OCI-LY1 (cell line): ENCODE measurements at regions not wholly inside any gene's neighbourhood (a gene's known extent, or its start where the extent isn't known, plus 50 kb on each side); places are given as distances from the start of the nearest gene placed in this dataset.

Source experiments
- H2AFZ ChIP-seq: fragments of 200-600 bp; sonication (generic), shearing (Covaris generic); 2 replicates; pipeline ENCODE4 v1.6.0; 2014; ENCODE audit warnings: antibody characterized with exemption, mild to moderate bottlenecking, low read length
- H3F3A ChIP-seq: fragments of 200-600 bp; sonication (generic), shearing (Covaris generic); 2 replicates; pipeline ENCODE4 v1.6.0; 2014; ENCODE audit warnings: mild to moderate bottlenecking, antibody characterized with exemption, low read length, moderate library complexity; ENCODE audit not compliant: insufficient read depth
- H3K27ac ChIP-seq: fragments of 200-600 bp; sonication (generic); 2 replicates; pipeline ENCODE4 v1.5.1; 2014; ENCODE audit warnings: low read length, mixed run types, mild to moderate bottlenecking, low read depth; ENCODE audit not compliant: poor library complexity, severe bottlenecking
- H3K27me3 ChIP-seq: fragments of 200-600 bp; sonication (generic); 2 replicates; pipeline ENCODE4 v1.6.0; 2014; ENCODE audit warnings: antibody characterized with exemption, mild to moderate bottlenecking, low read length, moderate library complexity; ENCODE audit not compliant: insufficient read depth
- H3K36me3 ChIP-seq: fragments of 200-600 bp; sonication (generic); 2 replicates; pipeline ENCODE4 v1.6.1; 2014; ENCODE audit warnings: mild to moderate bottlenecking, antibody characterized with exemption, low read length, moderate library complexity, mixed read lengths; ENCODE audit not compliant: insufficient read depth
- H3K4me1 ChIP-seq: fragments of 200-600 bp; sonication (generic); 2 replicates; pipeline ENCODE4 v1.5.1; 2014; ENCODE audit warnings: mild to moderate bottlenecking, low read length, moderate library complexity; ENCODE audit not compliant: insufficient read depth, severe bottlenecking
- H3K4me2 ChIP-seq: fragments of 200-600 bp; sonication (generic), shearing (Covaris generic); 2 replicates; pipeline ENCODE4 v1.6.1; 2014; ENCODE audit warnings: low read length
- H3K4me3 ChIP-seq: fragments of 200-600 bp; sonication (generic); 2 replicates; pipeline ENCODE4 v1.5.1; 2014; ENCODE audit warnings: low read length, low read depth, mild to moderate bottlenecking, mixed read lengths; ENCODE audit not compliant: poor library complexity, severe bottlenecking
- H3K79me2 ChIP-seq: fragments of 200-600 bp; shearing (Covaris generic); 2 replicates; pipeline ENCODE4 v1.6.1; 2016; ENCODE audit warnings: mixed run types, low read length, mixed read lengths; ENCODE audit not compliant: insufficient read depth
- H3K9ac ChIP-seq: fragments of 200-600 bp; sonication (generic), shearing (Covaris generic); 2 replicates; pipeline ENCODE4 v1.6.1; 2014; ENCODE audit warnings: mild to moderate bottlenecking, low read length, mixed read lengths
- H3K9me2 ChIP-seq: fragments of 200-600 bp; sonication (generic), shearing (Covaris generic); 2 replicates; pipeline ENCODE4 v1.6.1; 2014; ENCODE audit warnings: low read depth, mild to moderate bottlenecking, low read length, mixed read lengths
- H3K9me3 ChIP-seq: fragments of 200-600 bp; shearing (Covaris generic); 2 replicates; pipeline ENCODE4 v1.6.1; 2014; ENCODE audit warnings: low read length, mixed read lengths
- H4K20me1 ChIP-seq: fragments of 200-600 bp; sonication (generic), shearing (Covaris generic); 2 replicates; pipeline ENCODE4 v1.6.0; 2016; ENCODE audit warnings: mild to moderate bottlenecking, low read length; ENCODE audit not compliant: insufficient read depth
- EZH2 ChIP-seq: fragments of 200-600 bp; sonication (generic), shearing (Covaris generic); IDR thresholded peaks from 2 replicates; pipeline ENCODE4 v1.8.0; 2017; ENCODE audit warnings: borderline replicate concordance, mixed run types, mild to moderate bottlenecking, antibody characterized with exemption, low read length, moderate library complexity, mixed read lengths
- TF ChIP-seq, protein P1 (sequence below): fragments of 200-600 bp; sonication (generic), shearing (Covaris generic); IDR thresholded peaks from 2 replicates; pipeline ENCODE4 v1.5.1; 2017; ENCODE audit warnings: mild to moderate bottlenecking, antibody characterized with exemption, low read length, moderate library complexity, mixed read lengths

DNA sequence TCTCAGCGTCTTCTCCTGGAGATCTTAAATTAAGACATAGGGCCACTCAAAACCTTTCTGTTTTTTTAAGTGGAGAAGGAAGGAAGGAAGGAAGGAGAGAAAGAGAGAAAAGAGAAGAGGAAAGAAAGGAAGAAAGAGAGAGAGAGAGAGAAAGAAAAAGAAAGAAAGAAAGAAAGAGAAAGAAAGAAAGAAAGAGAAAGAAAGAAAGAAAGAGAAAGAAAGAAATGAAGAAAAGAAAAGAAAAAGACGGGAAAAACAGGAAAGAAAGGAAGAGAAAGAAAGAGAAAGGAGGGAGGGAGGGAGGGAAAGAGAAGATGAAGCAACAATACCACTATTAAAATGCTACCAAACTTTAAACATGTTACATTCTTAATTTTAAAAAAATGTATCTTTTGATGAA is 336.5 kb upstream of the ARID1B start:
- H3K4me3 ChIP-seq: no peak overlapping the region
- no peaks in the 10 kb centered on the region for H3K9me2 ChIP-seq
- no peak for TF ChIP-seq EZH2
- TF ChIP-seq, protein P1, sequence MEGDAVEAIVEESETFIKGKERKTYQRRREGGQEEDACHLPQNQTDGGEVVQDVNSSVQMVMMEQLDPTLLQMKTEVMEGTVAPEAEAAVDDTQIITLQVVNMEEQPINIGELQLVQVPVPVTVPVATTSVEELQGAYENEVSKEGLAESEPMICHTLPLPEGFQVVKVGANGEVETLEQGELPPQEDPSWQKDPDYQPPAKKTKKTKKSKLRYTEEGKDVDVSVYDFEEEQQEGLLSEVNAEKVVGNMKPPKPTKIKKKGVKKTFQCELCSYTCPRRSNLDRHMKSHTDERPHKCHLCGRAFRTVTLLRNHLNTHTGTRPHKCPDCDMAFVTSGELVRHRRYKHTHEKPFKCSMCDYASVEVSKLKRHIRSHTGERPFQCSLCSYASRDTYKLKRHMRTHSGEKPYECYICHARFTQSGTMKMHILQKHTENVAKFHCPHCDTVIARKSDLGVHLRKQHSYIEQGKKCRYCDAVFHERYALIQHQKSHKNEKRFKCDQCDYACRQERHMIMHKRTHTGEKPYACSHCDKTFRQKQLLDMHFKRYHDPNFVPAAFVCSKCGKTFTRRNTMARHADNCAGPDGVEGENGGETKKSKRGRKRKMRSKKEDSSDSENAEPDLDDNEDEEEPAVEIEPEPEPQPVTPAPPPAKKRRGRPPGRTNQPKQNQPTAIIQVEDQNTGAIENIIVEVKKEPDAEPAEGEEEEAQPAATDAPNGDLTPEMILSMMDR: no peak
- H3K36me3 ChIP-seq: no peaks in the 10 kb centered on the region
- H3K27ac ChIP-seq: no peak overlapping the region
- H3K79me2 ChIP-seq: no peaks in the 10 kb centered on the region
- no peaks in the 10 kb centered on the region for H3F3A ChIP-seq
- no peaks in the 10 kb centered on the region for H4K20me1 ChIP-seq
- no peaks in the 10 kb centered on the region for H3K9me3 ChIP-seq
- no peak overlapping the region for H2AFZ ChIP-seq
- no peaks in the 10 kb centered on the region for H3K4me1 ChIP-seq
- H3K27me3 ChIP-seq: no peaks in the 10 kb centered on the region
- no peak overlapping the region for H3K9ac ChIP-seq
- no peak overlapping the region for H3K4me2 ChIP-seq

DNA sequence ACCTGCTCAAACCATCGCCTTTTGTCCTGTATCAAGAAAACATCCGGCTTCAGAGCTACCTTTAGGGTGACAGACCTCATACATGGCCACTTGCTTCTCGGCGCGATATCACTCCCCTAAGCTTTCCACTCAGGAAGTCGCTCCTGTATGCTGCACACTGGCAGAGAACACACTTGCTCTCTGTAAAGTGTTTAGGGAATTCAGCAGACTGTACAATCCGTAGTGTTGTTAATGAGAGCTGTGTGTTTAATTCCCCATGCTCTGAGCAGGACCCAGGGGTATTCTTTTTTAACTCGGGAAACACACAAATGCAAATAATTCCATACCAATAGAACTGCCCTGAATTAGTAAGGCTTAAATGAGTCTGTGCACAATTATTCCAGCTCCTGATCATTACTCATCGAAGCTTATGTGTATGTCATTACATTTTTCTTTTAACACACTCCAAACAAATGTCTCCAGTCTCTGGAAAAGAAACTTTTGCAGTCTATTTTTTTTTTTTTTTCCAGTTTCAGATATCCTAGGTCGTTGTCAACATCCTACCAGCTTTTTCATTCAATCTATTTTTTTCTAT is 338.7 kb upstream of the ARID1B start:
- Histone ChIP-seq H3K9ac (no peak overlapping the region), H3K4me1 (no peaks in the 10 kb centered on the region), H3K9me3 (no peaks in the 10 kb centered on the region), H3F3A (no peaks in the 10 kb centered on the region), H4K20me1 (no peaks in the 10 kb centered on the region), H3K79me2 (no peaks in the 10 kb centered on the region), H3K4me2 (no peak overlapping the region), H3K36me3 (no peaks in the 10 kb centered on the region), H3K27ac (no peak overlapping the region), H3K27me3 (no peaks in the 10 kb centered on the region), H3K9me2 (no peaks in the 10 kb centered on the region), H2AFZ (no peak overlapping the region), H3K4me3 (no peak overlapping the region)
- TF ChIP-seq EZH2: no peak
- TF ChIP-seq, protein P1: no peak

DNA sequence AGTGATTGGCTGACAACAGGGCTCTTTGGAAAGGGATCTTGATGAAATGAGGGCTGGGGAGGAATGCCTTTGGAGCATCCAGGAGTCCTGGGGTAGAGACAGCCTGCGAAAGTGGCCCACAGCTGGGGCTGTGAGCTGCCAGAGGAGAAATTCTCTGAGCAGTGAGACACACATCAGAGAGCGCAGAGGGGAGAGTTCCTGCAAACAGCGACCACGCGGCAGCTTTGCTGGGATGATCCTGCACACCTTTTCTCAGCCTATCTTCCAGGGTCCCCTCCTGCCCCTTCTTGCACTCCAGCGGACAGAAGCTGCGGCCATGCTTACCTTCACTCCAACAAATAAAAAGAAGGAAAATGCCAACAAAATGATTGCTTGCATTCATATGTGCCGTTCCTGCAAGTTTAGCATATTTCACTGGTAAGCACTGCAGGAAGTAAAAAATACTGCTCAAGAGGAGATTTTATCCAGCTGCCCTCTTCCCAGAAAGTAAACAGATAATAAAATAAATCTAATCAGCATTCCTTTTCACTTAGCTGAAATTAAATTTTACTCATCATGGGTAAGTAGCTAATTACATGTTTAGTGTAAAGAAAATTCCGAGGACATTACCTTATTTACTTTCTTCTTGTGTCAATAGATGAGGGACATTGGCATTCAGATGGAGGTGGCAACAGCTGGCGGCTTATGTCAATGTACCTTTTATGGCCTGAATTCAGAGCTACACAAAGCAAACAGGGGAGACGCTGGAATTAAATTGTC is 339.9 kb upstream of the ARID1B start:
- H2AFZ ChIP-seq: no peak overlapping the region
- no peaks in the 10 kb centered on the region for H3K4me1 ChIP-seq
- H3K36me3 ChIP-seq: no peaks in the 10 kb centered on the region
- H3K4me3 ChIP-seq: no peak overlapping the region
- H3K9ac ChIP-seq: no peak overlapping the region
- no peaks in the 10 kb centered on the region for H3F3A ChIP-seq
- no peaks in the 10 kb centered on the region for H3K9me3 ChIP-seq
- no peak overlapping the region for H3K27ac ChIP-seq
- H3K79me2 ChIP-seq: no peaks in the 10 kb centered on the region
- H4K20me1 ChIP-seq: no peaks in the 10 kb centered on the region
- H3K4me2 ChIP-seq: no peak overlapping the region
- no peaks in the 10 kb centered on the region for H3K27me3 ChIP-seq
- no peaks in the 10 kb centered on the region for H3K9me2 ChIP-seq
- no peak for TF ChIP-seq EZH2
- TF ChIP-seq, protein P1: no peak
